ENCODE measurements at regions not wholly inside any gene's neighbourhood (a gene's known extent, or its start where the extent isn't known, plus 50 kb on each side); places are given as distances from the start of the nearest gene placed in this dataset.

DNA sequence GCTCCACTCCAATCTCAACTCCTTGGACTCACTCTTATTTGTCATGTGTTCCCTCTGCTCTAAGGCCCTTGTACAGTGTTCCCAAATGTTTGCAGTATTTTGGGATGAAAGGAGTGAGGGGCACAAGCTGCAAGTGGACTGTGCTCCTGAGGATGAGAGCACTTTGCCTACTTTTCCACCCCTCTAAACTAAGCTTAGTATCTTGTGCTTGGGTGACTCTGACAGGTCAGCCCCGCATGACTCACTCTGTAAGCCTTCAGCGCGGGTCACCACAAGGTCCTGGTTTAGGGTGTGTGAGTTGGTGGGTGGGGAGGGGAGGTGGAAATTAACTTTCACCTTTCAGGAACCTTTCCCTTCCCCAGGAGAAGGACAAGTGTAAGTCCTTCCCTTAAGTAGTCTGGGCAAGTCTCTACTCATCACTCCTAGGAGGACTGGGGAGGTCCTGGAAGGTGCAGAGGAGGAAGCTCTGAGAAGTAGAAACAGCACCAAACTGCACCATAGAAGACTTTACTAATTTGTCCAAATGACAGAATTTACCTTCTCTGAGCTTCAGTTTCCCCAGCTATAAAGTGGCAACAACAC, 68.8 kb upstream of the EPB41L1 start:
- intact Hi-C loops (cut with DNase I; ENCODE audit: low total_unique reads) = no loop called here
- peak overlapping the region; percentile 32 to 80 (median 70) for H3K27ac ChIP-seq
- WGBS, 2 donors (ENCODE audit: low coverage in 1 of 2) = 50% methylated on average over 3 of the region's 3 CpGs; no CpG with 5 or more reads in 1 of the 2 donors
- H3K36me3 ChIP-seq = no peaks in the 10 kb centered on the region
- no peaks in the 10 kb centered on the region for H3K9me3 ChIP-seq
- peak; percentile 70 for DNase-seq
- peaks cover 7 to 39% (median 18%) of the 10 kb centered on the region in 4 donors for H3K4me1 ChIP-seq
- H3K4me3 ChIP-seq = no peak overlapping the region
- TF ChIP-seq CTCF (IDR thresholded peaks at IDR 0.05) (no peak), EP300 (IDR thresholded peaks at IDR 0.05; ENCODE audit: low read depth) (no peak), POLR2A (IDR thresholded peaks at IDR 0.05) (peak; percentile 29), POLR2AphosphoS5 (IDR thresholded peaks at IDR 0.05) (peak in 2 of 3 donors; percentile 33 to 42)
- in situ Hi-C loops (cut with MboI; ENCODE audit: low pct_ligation_motif_present in 1 of 4, low pct_unique_long_range_greater_than_20kb in 1 of 4, low sequenced_read_pairs in 3 of 4) = no loop called here
- H3K27me3 ChIP-seq = peaks cover 3% of the 10 kb centered on the region

GRCh38 chr20:36086767-36087166, 67.8 kb upstream of the EPB41L1 start:
- in situ Hi-C loops (cut with MboI; ENCODE audit: low pct_ligation_motif_present in 1 of 4, low pct_unique_long_range_greater_than_20kb in 1 of 4, low sequenced_read_pairs in 3 of 4) (no loop called here), intact Hi-C loops (cut with DNase I; ENCODE audit: low total_unique reads) (no loop called here)
- Histone ChIP-seq H3K4me1 (peaks cover 7 to 42% (median 19%) of the 10 kb centered on the region in 4 donors), H3K27me3 (peaks cover 10% of the 10 kb centered on the region), H3K9me3 (no peaks in the 10 kb centered on the region), H3K27ac (peak overlapping the region; percentile 32 to 80 (median 70)), H3K4me3 (no peak overlapping the region), H3K36me3 (no peaks in the 10 kb centered on the region)
- 22 to 43% methylated on average over 2 of the region's 2 CpGs for WGBS, 2 donors (ENCODE audit: low coverage in 1 of 2)
- DNase-seq = no peak
- TF ChIP-seq CTCF (IDR thresholded peaks at IDR 0.05) (no peak), POLR2AphosphoS5 (IDR thresholded peaks at IDR 0.05) (peak in 1 of 3 donors; percentile 36)

- H3K4me3 ChIP-seq = no peak overlapping the region
- H3K36me3 ChIP-seq = no peaks in the 10 kb centered on the region
- peaks cover 22% of the 10 kb centered on the region for H3K27me3 ChIP-seq
- in situ Hi-C loops (cut with MboI; ENCODE audit: low pct_ligation_motif_present in 1 of 4, low pct_unique_long_range_greater_than_20kb in 1 of 4, low sequenced_read_pairs in 3 of 4) = no loop called here
- peaks cover 0 to 55% (median 29%) of the 10 kb centered on the region in 4 donors for H3K4me1 ChIP-seq
- 83 to 100% methylated on average over 1 to 5 of the region's 5 CpGs for WGBS, 2 donors (ENCODE audit: low coverage in 1 of 2)
- no peak for DNase-seq
- H3K9me3 ChIP-seq = no peaks in the 10 kb centered on the region
- intact Hi-C loops (cut with DNase I; ENCODE audit: low total_unique reads) = no loop called here
- no peak overlapping the region for H3K27ac ChIP-seq
- no peak for TF ChIP-seq EP300 (IDR thresholded peaks at IDR 0.05; ENCODE audit: low read depth)
- TF ChIP-seq POLR2AphosphoS5 (IDR thresholded peaks at IDR 0.05) = no peak
- no peak for TF ChIP-seq CTCF (IDR thresholded peaks at IDR 0.05)
- TF ChIP-seq POLR2A (IDR thresholded peaks at IDR 0.05) = no peak
Measured at GRCh38 chr20:36090223-36090622, 64.3 kb upstream of the EPB41L1 start.

- no peak for DNase-seq
Measured at GRCh38 chr20:36091561-36092397, 62.8 kb upstream of the EPB41L1 start.

More at GRCh38 chr20:36091561-36092397, 62.8 kb upstream of the EPB41L1 start:
- Histone ChIP-seq H3K4me1 (peaks cover 0 to 57% (median 34%) of the 10 kb centered on the region in 4 donors), H3K27ac (peak overlapping the region; percentile 82 to 89 (median 88)), H3K36me3 (no peaks in the 10 kb centered on the region), H3K27me3 (peaks cover 22% of the 10 kb centered on the region), H3K4me3 (peak overlapping the region; percentile 38 to 79 (median 66)), H3K9me3 (no peaks in the 10 kb centered on the region)
- intact Hi-C loops (cut with DNase I; ENCODE audit: low total_unique reads) (no loop called here), in situ Hi-C loops (cut with MboI; ENCODE audit: low pct_ligation_motif_present in 1 of 4, low pct_unique_long_range_greater_than_20kb in 1 of 4, low sequenced_read_pairs in 3 of 4) (no loop called here)
- WGBS, 2 donors (ENCODE audit: low coverage in 1 of 2) = 15 to 43% methylated on average over 6 to 41 of the region's 42 CpGs
- TF ChIP-seq POLR2AphosphoS5 (IDR thresholded peaks at IDR 0.05) (no peak), EP300 (IDR thresholded peaks at IDR 0.05; ENCODE audit: low read depth) (no peak), CTCF (IDR thresholded peaks at IDR 0.05) (no peak), POLR2A (IDR thresholded peaks at IDR 0.05) (no peak)
